KMS-11 (cell line): ENCODE measurements at regions not wholly inside any gene's neighbourhood (a gene's known extent, or its start where the extent isn't known, plus 50 kb on each side); places are given as distances from the start of the nearest gene placed in this dataset.

Experiments
- H2AFZ ChIP-seq: fragments of 200-600 bp; sonication (generic); 2 replicates; pipeline ENCODE4 v1.6.1; 2016; ENCODE audit warnings: antibody characterized with exemption, mixed run types, low read depth
- H3K27ac ChIP-seq: fragments of 200-600 bp; sonication (generic); 2 replicates; pipeline ENCODE4 v1.6.1; 2016; ENCODE audit warnings: mild to moderate bottlenecking, mixed run types
- H3K27me3 ChIP-seq: fragments of 200-600 bp; sonication (generic); 2 replicates; pipeline ENCODE4 v1.6.1; 2017; ENCODE audit warnings: mild to moderate bottlenecking, low read depth, mixed run types, moderate library complexity; ENCODE audit not compliant: insufficient read depth
- H3K36me3 ChIP-seq: fragments of 200-600 bp; sonication (generic); 2 replicates; pipeline ENCODE4 v1.6.1; 2017; ENCODE audit warnings: mild to moderate bottlenecking, mixed run types; ENCODE audit not compliant: insufficient read depth
- H3K4me1 ChIP-seq: fragments of 200-600 bp; sonication (generic); 2 replicates; pipeline ENCODE4 v1.6.1; 2016; ENCODE audit warnings: mild to moderate bottlenecking, low read depth, mixed run types; ENCODE audit not compliant: poor library complexity, severe bottlenecking
- H3K4me2 ChIP-seq: fragments of 200-600 bp; sonication (generic); 2 replicates; pipeline ENCODE4 v1.7.0; 2016; ENCODE audit warnings: mild to moderate bottlenecking, mixed run types
- H3K4me3 ChIP-seq: fragments of 200-600 bp; sonication (generic); IDR thresholded peaks from 2 replicates; pipeline ENCODE4 v1.6.1; 2017; ENCODE audit warnings: low read depth, low read length, mixed read lengths; ENCODE audit not compliant: insufficient read depth
- H3K79me2 ChIP-seq: fragments of 200-600 bp; sonication (generic); 2 replicates; pipeline ENCODE4 v1.6.1; 2016; ENCODE audit warnings: low read depth, mixed run types; ENCODE audit not compliant: insufficient read depth
- H3K9ac ChIP-seq: fragments of 200-600 bp; sonication (generic); 2 replicates; pipeline ENCODE4 v1.6.1; 2016; ENCODE audit warnings: mild to moderate bottlenecking, mixed run types
- H4K20me1 ChIP-seq: fragments of 200-600 bp; sonication (generic); 2 replicates; pipeline ENCODE4 v1.6.1; 2016; ENCODE audit warnings: mild to moderate bottlenecking, mixed run types; ENCODE audit not compliant: insufficient read depth
- TF ChIP-seq, protein P1 (sequence below): fragments of 200-600 bp; sonication (generic); conservative IDR thresholded peaks from 2 replicates; pipeline ENCODE4 v1.6.1; 2017; ENCODE audit warnings: low read depth, mild to moderate bottlenecking, antibody characterized with exemption, low read length, moderate library complexity, mixed read lengths

- H3K27me3 ChIP-seq = no peaks in the 10 kb centered on the region
- TF ChIP-seq, protein P1, sequence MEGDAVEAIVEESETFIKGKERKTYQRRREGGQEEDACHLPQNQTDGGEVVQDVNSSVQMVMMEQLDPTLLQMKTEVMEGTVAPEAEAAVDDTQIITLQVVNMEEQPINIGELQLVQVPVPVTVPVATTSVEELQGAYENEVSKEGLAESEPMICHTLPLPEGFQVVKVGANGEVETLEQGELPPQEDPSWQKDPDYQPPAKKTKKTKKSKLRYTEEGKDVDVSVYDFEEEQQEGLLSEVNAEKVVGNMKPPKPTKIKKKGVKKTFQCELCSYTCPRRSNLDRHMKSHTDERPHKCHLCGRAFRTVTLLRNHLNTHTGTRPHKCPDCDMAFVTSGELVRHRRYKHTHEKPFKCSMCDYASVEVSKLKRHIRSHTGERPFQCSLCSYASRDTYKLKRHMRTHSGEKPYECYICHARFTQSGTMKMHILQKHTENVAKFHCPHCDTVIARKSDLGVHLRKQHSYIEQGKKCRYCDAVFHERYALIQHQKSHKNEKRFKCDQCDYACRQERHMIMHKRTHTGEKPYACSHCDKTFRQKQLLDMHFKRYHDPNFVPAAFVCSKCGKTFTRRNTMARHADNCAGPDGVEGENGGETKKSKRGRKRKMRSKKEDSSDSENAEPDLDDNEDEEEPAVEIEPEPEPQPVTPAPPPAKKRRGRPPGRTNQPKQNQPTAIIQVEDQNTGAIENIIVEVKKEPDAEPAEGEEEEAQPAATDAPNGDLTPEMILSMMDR = no peak
- H3K36me3 ChIP-seq = no peaks in the 10 kb centered on the region
- H4K20me1 ChIP-seq = no peaks in the 10 kb centered on the region
- no peak overlapping the region for H3K9ac ChIP-seq
- no peaks in the 10 kb centered on the region for H3K4me1 ChIP-seq
- no peak overlapping the region for H3K4me3 ChIP-seq
- no peak overlapping the region for H3K27ac ChIP-seq
- H3K4me2 ChIP-seq = no peak overlapping the region
- no peaks in the 10 kb centered on the region for H3K79me2 ChIP-seq
- H2AFZ ChIP-seq = no peak overlapping the region
Observed at GRCh38 chr22:48855013-48855412, 972.7 kb downstream of the BRD1 start.

DNA sequence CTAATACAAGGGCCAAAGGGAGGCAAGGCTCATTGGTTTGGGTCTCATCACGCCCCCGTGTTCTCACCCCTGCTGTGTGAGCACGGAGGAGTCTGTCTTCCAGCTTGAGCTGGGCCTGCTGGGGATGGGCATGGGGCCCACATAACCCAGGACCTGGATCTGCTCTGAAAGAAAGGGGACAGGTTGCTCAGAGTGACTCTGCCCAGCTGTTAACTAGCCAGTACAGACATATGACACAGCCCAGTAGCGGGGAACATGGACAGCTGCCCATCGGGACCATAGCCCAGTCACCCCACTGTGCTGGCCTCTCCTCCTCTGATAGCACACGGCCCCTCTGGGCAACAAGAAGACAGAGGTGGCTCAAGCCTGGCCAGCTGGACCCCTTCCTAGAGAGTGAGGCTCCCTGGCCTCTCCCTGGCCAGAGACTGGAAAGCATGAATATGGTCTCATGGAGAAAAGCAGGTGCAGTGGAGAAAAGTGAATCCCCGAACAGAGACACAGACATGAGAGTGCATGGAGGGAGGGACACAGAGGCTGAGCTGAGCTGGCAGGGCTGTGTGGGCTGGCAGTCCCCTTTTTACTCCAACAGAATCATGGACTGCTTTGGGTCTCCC lies 973.9 kb downstream of the BRD1 start:
- Histone ChIP-seq H3K4me1 (no peaks in the 10 kb centered on the region), H3K4me2 (no peak overlapping the region), H3K79me2 (no peaks in the 10 kb centered on the region), H2AFZ (no peak overlapping the region), H3K27ac (no peak overlapping the region), H3K9ac (no peak overlapping the region), H3K27me3 (no peaks in the 10 kb centered on the region), H4K20me1 (no peaks in the 10 kb centered on the region), H3K4me3 (no peak overlapping the region), H3K36me3 (no peaks in the 10 kb centered on the region)
- TF ChIP-seq, protein P1 = no peak

DNA sequence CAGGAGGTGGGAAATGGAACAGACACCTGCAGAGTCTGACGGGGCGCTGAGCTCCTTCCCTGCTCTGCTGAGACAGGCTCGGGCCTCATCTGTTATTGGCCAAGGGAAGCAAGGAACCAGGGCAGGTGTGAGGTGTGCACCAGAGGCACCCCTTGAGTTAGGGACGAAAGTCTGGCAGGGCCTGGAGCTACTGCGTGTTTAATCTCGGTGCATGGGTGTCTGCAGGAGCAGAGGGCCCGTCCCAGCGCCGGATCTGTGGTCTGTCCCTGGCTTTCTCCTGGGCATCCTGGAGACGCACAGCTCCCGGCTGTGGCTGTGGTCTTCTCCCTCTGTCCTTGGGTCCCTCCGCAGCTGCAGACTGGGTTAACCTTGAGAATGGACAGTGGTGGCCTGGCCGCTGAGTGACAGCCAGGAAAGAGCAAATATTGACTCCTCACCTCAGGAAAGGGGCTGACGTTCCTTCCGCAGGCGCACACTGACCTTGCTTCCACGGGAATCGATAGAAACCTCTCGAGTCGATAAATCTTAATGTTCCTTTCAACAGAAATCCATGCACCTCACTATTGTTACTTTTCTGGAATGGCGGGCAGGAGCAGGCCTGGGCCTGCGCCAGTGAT lies 975.6 kb downstream of the BRD1 start:
- no peak overlapping the region for H3K27ac ChIP-seq
- no peaks in the 10 kb centered on the region for H3K4me1 ChIP-seq
- H3K36me3 ChIP-seq = no peaks in the 10 kb centered on the region
- H3K9ac ChIP-seq = no peak overlapping the region
- H2AFZ ChIP-seq = no peak overlapping the region
- H3K27me3 ChIP-seq = no peaks in the 10 kb centered on the region
- TF ChIP-seq, protein P1 = no peak
- no peaks in the 10 kb centered on the region for H4K20me1 ChIP-seq
- no peak overlapping the region for H3K4me2 ChIP-seq
- no peaks in the 10 kb centered on the region for H3K79me2 ChIP-seq
- no peak overlapping the region for H3K4me3 ChIP-seq

DNA sequence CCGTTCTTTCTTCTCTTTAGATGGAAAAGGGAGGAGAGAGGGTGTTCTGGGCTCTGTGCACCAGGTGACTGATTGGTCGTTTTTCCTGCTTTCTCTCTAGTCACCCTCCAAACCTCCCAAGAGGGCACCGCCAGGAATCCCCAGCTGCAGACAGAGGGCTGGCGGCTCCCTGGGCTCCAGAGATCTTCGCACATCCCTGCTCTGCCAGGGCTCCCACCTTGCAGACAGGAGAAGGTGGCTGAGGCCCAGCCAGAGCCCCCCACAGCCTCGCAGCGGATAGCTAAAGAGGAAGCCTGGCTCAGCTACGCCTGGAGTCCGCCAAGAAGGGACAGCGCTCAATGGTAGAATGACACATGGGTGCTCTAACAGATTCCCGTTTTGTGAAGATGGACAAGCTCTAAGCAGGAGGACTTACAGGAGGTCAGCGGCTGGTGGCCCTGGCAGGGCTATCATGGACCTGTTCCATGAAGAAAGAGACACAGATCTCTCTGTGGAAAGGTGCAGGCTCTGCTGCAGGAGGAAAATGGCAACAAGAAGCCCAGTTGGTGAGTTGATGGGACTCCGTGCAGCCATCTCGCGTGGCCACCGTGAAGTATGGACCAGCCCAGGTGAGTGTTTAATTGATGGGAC lies 976.9 kb downstream of the BRD1 start:
- TF ChIP-seq, protein P1 = no peak
- Histone ChIP-seq H3K4me2 (no peak overlapping the region), H3K27ac (no peak overlapping the region), H4K20me1 (no peaks in the 10 kb centered on the region), H3K36me3 (no peaks in the 10 kb centered on the region), H3K27me3 (no peaks in the 10 kb centered on the region), H3K4me1 (no peaks in the 10 kb centered on the region), H3K79me2 (no peaks in the 10 kb centered on the region), H3K9ac (no peak overlapping the region), H3K4me3 (no peak overlapping the region), H2AFZ (no peak overlapping the region)
